Thyroid gland (tissue), 4 donors: ENCODE measurements at regions not wholly inside any gene's neighbourhood (a gene's known extent, or its start where the extent isn't known, plus 50 kb on each side); places are given as distances from the start of the nearest gene placed in this dataset.

Experiments used
- POLR2A ChIP-seq, 2 donors: fragments of 450-650 bp; IDR thresholded peaks; one replicate each; pipeline ENCODE4 v1.6.1; 2017; ENCODE audit warnings: antibody characterized with exemption in 2 of 2, mild to moderate bottlenecking in 2 of 2, moderate library complexity in 1 of 2
- TF ChIP-seq, protein P1 (sequence below), 6 experiments: fragments of 200-600 bp in 3 of 6; fragments of 450-650 bp in 3 of 6; sonication (generic) in 3 of 6; IDR thresholded peaks; one replicate each; pipeline ENCODE4 v1.5.1; 2016 to 2019; ENCODE audit warnings: antibody characterized with exemption in 6 of 6, mild to moderate bottlenecking in 2 of 6, inconsistent platforms in 1 of 6, moderate library complexity in 1 of 6

DNA sequence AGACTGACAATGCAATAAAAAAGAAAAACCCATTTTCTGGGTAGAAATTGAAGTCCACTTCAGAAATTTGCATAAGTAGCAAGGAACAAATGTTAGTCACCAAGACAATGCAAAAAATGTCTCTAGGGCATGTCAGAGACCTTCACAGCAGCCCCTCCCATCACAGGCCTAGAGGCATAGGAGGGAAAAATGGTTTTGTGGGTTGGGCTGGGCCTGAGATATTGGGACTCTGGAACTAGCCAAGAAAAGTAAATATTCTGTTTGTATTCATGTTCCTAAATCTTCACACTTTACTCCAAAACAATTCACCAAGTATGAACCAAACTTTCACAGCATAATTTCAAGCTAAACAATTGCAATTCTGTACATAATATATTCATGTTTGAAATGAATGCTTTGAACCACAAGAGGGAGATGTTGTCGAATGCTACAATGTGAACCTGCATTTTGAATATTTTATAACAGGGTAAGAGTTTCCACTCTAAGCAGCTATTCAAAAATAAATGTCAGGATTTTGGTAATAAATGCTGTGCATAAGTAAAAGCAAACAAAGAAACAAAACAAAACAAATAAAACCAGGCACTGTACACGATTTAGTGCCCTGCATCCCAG lies 429.2 kb downstream of the OTOL1 start:
- TF ChIP-seq, protein P1, sequence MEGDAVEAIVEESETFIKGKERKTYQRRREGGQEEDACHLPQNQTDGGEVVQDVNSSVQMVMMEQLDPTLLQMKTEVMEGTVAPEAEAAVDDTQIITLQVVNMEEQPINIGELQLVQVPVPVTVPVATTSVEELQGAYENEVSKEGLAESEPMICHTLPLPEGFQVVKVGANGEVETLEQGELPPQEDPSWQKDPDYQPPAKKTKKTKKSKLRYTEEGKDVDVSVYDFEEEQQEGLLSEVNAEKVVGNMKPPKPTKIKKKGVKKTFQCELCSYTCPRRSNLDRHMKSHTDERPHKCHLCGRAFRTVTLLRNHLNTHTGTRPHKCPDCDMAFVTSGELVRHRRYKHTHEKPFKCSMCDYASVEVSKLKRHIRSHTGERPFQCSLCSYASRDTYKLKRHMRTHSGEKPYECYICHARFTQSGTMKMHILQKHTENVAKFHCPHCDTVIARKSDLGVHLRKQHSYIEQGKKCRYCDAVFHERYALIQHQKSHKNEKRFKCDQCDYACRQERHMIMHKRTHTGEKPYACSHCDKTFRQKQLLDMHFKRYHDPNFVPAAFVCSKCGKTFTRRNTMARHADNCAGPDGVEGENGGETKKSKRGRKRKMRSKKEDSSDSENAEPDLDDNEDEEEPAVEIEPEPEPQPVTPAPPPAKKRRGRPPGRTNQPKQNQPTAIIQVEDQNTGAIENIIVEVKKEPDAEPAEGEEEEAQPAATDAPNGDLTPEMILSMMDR (IDR thresholded peaks at IDR 0.05), result no peak
- no peak for TF ChIP-seq POLR2A (IDR thresholded peaks at IDR 0.05)
